ENCODE measurements at regions not wholly inside any gene's neighbourhood (a gene's known extent, or its start where the extent isn't known, plus 50 kb on each side); places are given as distances from the start of the nearest gene placed in this dataset.

GRCh38 chr2:13901526-13901925 lies 731.0 kb upstream of the LRATD1 start:
- TF ChIP-seq CTCF (IDR thresholded peaks at IDR 0.05) = no peak
- TF ChIP-seq POLR2A (IDR thresholded peaks at IDR 0.05) = no peak

Data from right lobe of liver (tissue), 4 donors.